ENCODE measurements at regions not wholly inside any gene's neighbourhood (a gene's known extent, or its start where the extent isn't known, plus 50 kb on each side); places are given as distances from the start of the nearest gene placed in this dataset.

GRCh38 chr15:62726461-62726860, 316.1 kb upstream of the TPM1 start:
- Histone ChIP-seq H3K9me3 (ENCODE audit: control insufficient read depth, low read length) (peaks cover 30% of the 10 kb centered on the region), H3K27me3 (ENCODE audit: control insufficient read depth, insufficient read depth, low read length, poor library complexity, severe bottlenecking) (no peaks in the 10 kb centered on the region), H3K27ac (ENCODE audit: low read depth, low read length) (no peak overlapping the region), H3K9ac (ENCODE audit: extremely low read depth, low read length, poor library complexity, severe bottlenecking) (no peak overlapping the region), H3K4me3 (ENCODE audit: low read length) (no peak overlapping the region), H3K4me1 (ENCODE audit: control insufficient read depth, insufficient read depth, low read length) (no peaks in the 10 kb centered on the region), H3K36me3 (ENCODE audit: control insufficient read depth, insufficient read depth, low read length) (peaks cover 91% of the 10 kb centered on the region)
- no peak for DNase-seq
- Mint-ChIP-seq H3K27ac (no peak overlapping the region), H3K4me1 (no peaks in the 10 kb centered on the region), H3K9me3 (peaks cover 14% of the 10 kb centered on the region), H3K4me3 (no peak overlapping the region), H3K36me3 (ENCODE audit: low read depth) (peaks cover 74% of the 10 kb centered on the region), H3K27me3 (ENCODE audit: insufficient read depth) (no peaks in the 10 kb centered on the region)
- TF ChIP-seq CTCF (conservative IDR thresholded peaks at IDR 0.05), result no peak

- no peak for DNase-seq
- Histone ChIP-seq H3K27ac (ENCODE audit: low read depth, low read length) (no peak overlapping the region), H3K36me3 (ENCODE audit: control insufficient read depth, insufficient read depth, low read length) (peaks cover 91% of the 10 kb centered on the region), H3K4me3 (ENCODE audit: low read length) (no peak overlapping the region), H3K9ac (ENCODE audit: extremely low read depth, low read length, poor library complexity, severe bottlenecking) (no peak overlapping the region), H3K27me3 (ENCODE audit: control insufficient read depth, insufficient read depth, low read length, poor library complexity, severe bottlenecking) (no peaks in the 10 kb centered on the region), H3K4me1 (ENCODE audit: control insufficient read depth, insufficient read depth, low read length) (peaks cover under 1% of the 10 kb centered on the region), H3K9me3 (ENCODE audit: control insufficient read depth, low read length) (peaks cover 32% of the 10 kb centered on the region)
- H3K27me3 Mint-ChIP-seq (ENCODE audit: insufficient read depth), result no peaks in the 10 kb centered on the region
- no peak for TF ChIP-seq CTCF (conservative IDR thresholded peaks at IDR 0.05)
- WGBS, 2 experiments (ENCODE audit: insufficient coverage in 1 of 2, insufficient read length in 1 of 2), result 99 to 100% methylated on average over 2 of the region's 2 CpGs
- H3K4me1 Mint-ChIP-seq, result peaks cover under 1% of the 10 kb centered on the region
- H3K27ac Mint-ChIP-seq, result no peak overlapping the region
- H3K4me3 Mint-ChIP-seq, result no peak overlapping the region
- H3K36me3 Mint-ChIP-seq (ENCODE audit: low read depth), result peaks cover 76% of the 10 kb centered on the region
- peaks cover 16% of the 10 kb centered on the region for H3K9me3 Mint-ChIP-seq
Measured at GRCh38 chr15:62727501-62727900, 315.0 kb upstream of the TPM1 start.

GRCh38 chr15:62730825-62731224, 311.7 kb upstream of the TPM1 start:
- peaks cover 16% of the 10 kb centered on the region for H3K9me3 Mint-ChIP-seq
- peaks cover 32% of the 10 kb centered on the region for H3K9me3 ChIP-seq (ENCODE audit: control insufficient read depth, low read length)
- peaks cover 68% of the 10 kb centered on the region for H3K36me3 Mint-ChIP-seq (ENCODE audit: low read depth)
- no peak for DNase-seq
- H3K27me3 ChIP-seq (ENCODE audit: control insufficient read depth, insufficient read depth, low read length, poor library complexity, severe bottlenecking), result no peaks in the 10 kb centered on the region
- H3K4me1 Mint-ChIP-seq, result peaks cover 27% of the 10 kb centered on the region
- WGBS, 2 experiments (ENCODE audit: insufficient coverage in 1 of 2, insufficient read length in 1 of 2), result 83 to 95% methylated on average over 1 to 3 of the region's 3 CpGs
- no peak overlapping the region for H3K4me3 Mint-ChIP-seq
- no peaks in the 10 kb centered on the region for H3K27me3 Mint-ChIP-seq (ENCODE audit: insufficient read depth)
- H3K27ac ChIP-seq (ENCODE audit: low read depth, low read length), result no peak overlapping the region
- H3K4me1 ChIP-seq (ENCODE audit: control insufficient read depth, insufficient read depth, low read length), result peaks cover 9% of the 10 kb centered on the region
- peaks cover 70% of the 10 kb centered on the region for H3K36me3 ChIP-seq (ENCODE audit: control insufficient read depth, insufficient read depth, low read length)
- H3K27ac Mint-ChIP-seq, result no peak overlapping the region
- TF ChIP-seq CTCF (conservative IDR thresholded peaks at IDR 0.05), result no peak
- H3K9ac ChIP-seq (ENCODE audit: extremely low read depth, low read length, poor library complexity, severe bottlenecking), result no peak overlapping the region
- H3K4me3 ChIP-seq (ENCODE audit: low read length), result no peak overlapping the region

All from endodermal cell (in vitro differentiated cells).